HEK293 (cell line): ENCODE measurements at regions not wholly inside any gene's neighbourhood (a gene's known extent, or its start where the extent isn't known, plus 50 kb on each side); places are given as distances from the start of the nearest gene placed in this dataset.

ENCODE experiments used
- CTCF ChIP-seq: fragments of 450-650 bp; formaldehyde crosslinking; IDR thresholded peaks from 2 replicates; pipeline ENCODE4 v1.5.1; 2016; ENCODE audit warnings: missing biosample characterization, missing genetic modification characterization
- OVOL3 ChIP-seq: fragments of 450-650 bp; formaldehyde crosslinking; IDR thresholded peaks from 2 replicates; pipeline ENCODE4 v1.5.1; 2016; ENCODE audit warnings: missing biosample characterization, missing genetic modification characterization
- ZBTB8A ChIP-seq: fragments of 450-650 bp; formaldehyde crosslinking; IDR thresholded peaks from 2 replicates; pipeline ENCODE4 v1.5.1; 2016; ENCODE audit warnings: missing biosample characterization, missing genetic modification characterization
- ZNF561 ChIP-seq: fragments of 450-650 bp; IDR thresholded peaks from 2 replicates; pipeline ENCODE4 v1.5.1; 2018; ENCODE audit warnings: missing biosample characterization, missing genetic modification characterization, borderline replicate concordance
- ZNF621 ChIP-seq: fragments of 450-650 bp; formaldehyde crosslinking; IDR thresholded peaks from 2 replicates; pipeline ENCODE4 v1.5.1; 2017; ENCODE audit warnings: missing biosample characterization, missing genetic modification characterization
- ZNF639 ChIP-seq: fragments of 450-650 bp; formaldehyde crosslinking; IDR thresholded peaks from 2 replicates; pipeline ENCODE4 v1.5.1; 2016; ENCODE audit warnings: missing biosample characterization, missing genetic modification characterization
- ZSCAN18 ChIP-seq: fragments of 450-650 bp; formaldehyde crosslinking; IDR thresholded peaks from 2 replicates; pipeline ENCODE4 v1.5.1; 2016; ENCODE audit warnings: missing biosample characterization, missing genetic modification characterization

- TF ChIP-seq CTCF (tag by site-specific recombination) (no peak), ZBTB8A (tag by site-specific recombination) (no peak), ZNF639 (tag by site-specific recombination) (no peak), ZNF621 (no peak), OVOL3 (tag by site-specific recombination) (no peak), ZNF561 (tag by site-specific recombination) (no peak), ZSCAN18 (no peak)
Measured at GRCh38 chr1:188065917-188066316, 1237.2 kb downstream of the PLA2G4A start.
